ENCODE measurements at regions not wholly inside any gene's neighbourhood (a gene's known extent, or its start where the extent isn't known, plus 50 kb on each side); places are given as distances from the start of the nearest gene placed in this dataset.

- no peak for TF ChIP-seq CTCF (IDR thresholded peaks at IDR 0.05)
- no peak for TF ChIP-seq POLR2A (IDR thresholded peaks at IDR 0.05)
- TF ChIP-seq POLR2AphosphoS5 (IDR thresholded peaks at IDR 0.05) = no peak
Observed at GRCh38 chr12:115257791-115258190, 573.8 kb upstream of the TBX3 start.
